Chondrocyte (in vitro differentiated cells): ENCODE measurements at regions not wholly inside any gene's neighbourhood (a gene's known extent, or its start where the extent isn't known, plus 50 kb on each side); places are given as distances from the start of the nearest gene placed in this dataset.

Source experiments
- DNase-seq: peaks from one replicate; pipeline ENCODE4 v3.0.0; 2021; ENCODE audit warnings: mixed read lengths, low spot score
- H3K27ac Mint-ChIP-seq: one replicate; pipeline ENCODE4 v1.8.0; 2021; ENCODE audit warnings: mild to moderate bottlenecking, moderate library complexity, mixed read lengths; ENCODE audit not compliant: unreplicated experiment
- H3K27me3 Mint-ChIP-seq: 2 replicates; pipeline ENCODE4 v1.8.0; 2021; ENCODE audit warnings: low read depth, mixed read lengths
- H3K36me3 Mint-ChIP-seq: 2 replicates; pipeline ENCODE4 v1.8.0; 2021; ENCODE audit warnings: low read depth, mixed read lengths
- H3K4me1 Mint-ChIP-seq: 2 replicates; pipeline ENCODE4 v1.8.0; 2021; ENCODE audit warnings: low read depth, mild to moderate bottlenecking, mixed read lengths
- H3K4me3 Mint-ChIP-seq: one replicate; pipeline ENCODE4 v1.8.0; 2021; ENCODE audit warnings: mild to moderate bottlenecking, moderate library complexity, mixed read lengths; ENCODE audit not compliant: unreplicated experiment
- H3K9me3 Mint-ChIP-seq: 2 replicates; pipeline ENCODE4 v1.8.0; 2021; ENCODE audit warnings: low read depth, mixed read lengths
- CTCF ChIP-seq: fragments of 200-600 bp; sonication (generic); IDR thresholded peaks from 2 replicates; pipeline ENCODE4 v1.5.0; 2021; ENCODE audit warnings: antibody characterized with exemption, mild to moderate bottlenecking, moderate library complexity

GRCh38 chr6:14455427-14455826 lies 337.9 kb downstream of the CD83 start:
- H3K27ac Mint-ChIP-seq: no peak overlapping the region
- H3K36me3 Mint-ChIP-seq: no peaks in the 10 kb centered on the region
- no peak overlapping the region for H3K4me3 Mint-ChIP-seq
- H3K27me3 Mint-ChIP-seq: no peaks in the 10 kb centered on the region
- H3K9me3 Mint-ChIP-seq: no peaks in the 10 kb centered on the region
- DNase-seq: no peak
- peaks cover 24% of the 10 kb centered on the region for H3K4me1 Mint-ChIP-seq
- TF ChIP-seq CTCF: no peak

GRCh38 chr6:14455876-14456648 lies 338.5 kb downstream of the CD83 start:
- no peak for TF ChIP-seq CTCF
- DNase-seq: no peak
- Mint-ChIP-seq H3K27ac (no peak overlapping the region), H3K4me3 (no peak overlapping the region), H3K9me3 (no peaks in the 10 kb centered on the region), H3K36me3 (no peaks in the 10 kb centered on the region), H3K27me3 (no peaks in the 10 kb centered on the region), H3K4me1 (peaks cover 24% of the 10 kb centered on the region)

GRCh38 chr6:14456941-14457340 lies 339.4 kb downstream of the CD83 start:
- peaks cover 24% of the 10 kb centered on the region for H3K4me1 Mint-ChIP-seq
- no peaks in the 10 kb centered on the region for H3K9me3 Mint-ChIP-seq
- no peak for TF ChIP-seq CTCF
- no peaks in the 10 kb centered on the region for H3K36me3 Mint-ChIP-seq
- no peaks in the 10 kb centered on the region for H3K27me3 Mint-ChIP-seq
- DNase-seq: no peak
- no peak overlapping the region for H3K4me3 Mint-ChIP-seq
- H3K27ac Mint-ChIP-seq: no peak overlapping the region

DNA sequence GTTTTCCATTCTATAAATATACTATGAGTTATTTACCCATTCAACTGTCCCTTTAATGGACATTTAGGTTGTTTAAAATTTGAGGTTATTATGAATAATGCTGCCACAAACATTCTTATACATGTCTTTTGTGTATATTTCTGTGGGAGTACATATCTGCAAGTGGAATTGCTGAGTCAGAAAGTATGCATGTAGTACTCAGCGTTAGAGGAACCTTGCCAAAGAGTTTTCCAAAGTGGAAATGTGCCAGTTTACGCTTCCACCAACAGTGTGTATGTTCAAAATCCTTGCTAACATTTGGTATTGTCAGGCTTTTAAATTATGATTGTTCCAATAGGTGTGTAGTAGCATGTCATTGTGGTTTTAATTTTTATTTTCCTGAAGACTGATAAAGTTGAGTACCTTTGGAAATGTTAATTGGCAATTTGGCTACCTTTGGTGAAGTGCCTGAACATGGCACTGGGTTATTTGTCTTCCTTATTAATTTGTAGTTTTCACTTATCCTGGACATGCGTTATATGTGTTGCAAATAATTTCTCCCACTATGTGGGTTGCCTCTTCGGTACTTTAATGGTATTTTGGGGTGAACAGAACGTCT lies 341.2 kb downstream of the CD83 start:
- Mint-ChIP-seq H3K27me3 (no peaks in the 10 kb centered on the region), H3K9me3 (no peaks in the 10 kb centered on the region), H3K27ac (no peak overlapping the region), H3K36me3 (no peaks in the 10 kb centered on the region), H3K4me3 (no peak overlapping the region), H3K4me1 (peaks cover 29% of the 10 kb centered on the region)
- DNase-seq: no peak
- TF ChIP-seq CTCF: no peak

GRCh38 chr6:14459315-14459714 lies 341.7 kb downstream of the CD83 start:
- no peak for TF ChIP-seq CTCF
- no peak overlapping the region for H3K4me3 Mint-ChIP-seq
- H3K36me3 Mint-ChIP-seq: no peaks in the 10 kb centered on the region
- no peak overlapping the region for H3K27ac Mint-ChIP-seq
- H3K9me3 Mint-ChIP-seq: no peaks in the 10 kb centered on the region
- no peaks in the 10 kb centered on the region for H3K27me3 Mint-ChIP-seq
- no peak for DNase-seq
- peaks cover 35% of the 10 kb centered on the region for H3K4me1 Mint-ChIP-seq
